Suppressor macrophage treated with lipopolysaccharide for 1 hour (primary cell): ENCODE measurements at regions not wholly inside any gene's neighbourhood (a gene's known extent, or its start where the extent isn't known, plus 50 kb on each side); places are given as distances from the start of the nearest gene placed in this dataset.
"Not testable (repeated sequence)": the region's sequence is repeated elsewhere in the genome, so short reads cannot be mapped to it uniquely, and the experiment has no call there.

Experiments used
- DNase-seq, 3 donors: peaks; one replicate each; pipeline ENCODE4 v3.0.0-alpha.2; 2020 to 2022

DNA sequence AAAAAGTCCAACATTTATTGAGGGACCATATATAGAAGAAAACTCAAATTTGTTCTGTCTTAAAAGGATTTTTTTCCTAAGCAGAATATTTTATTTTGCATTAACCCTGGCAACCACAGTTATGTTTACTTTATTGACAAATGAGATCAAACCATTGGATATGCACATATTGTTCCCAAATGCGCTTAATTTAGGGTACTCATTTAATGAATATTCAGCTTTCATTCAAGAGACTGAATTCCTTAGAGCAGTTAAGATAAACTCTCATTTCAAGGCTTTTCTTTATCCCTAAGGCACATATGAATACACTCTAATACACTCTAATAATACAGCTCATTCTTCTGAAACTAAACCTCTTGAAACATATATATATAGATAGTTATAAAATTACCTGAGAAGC, 150.2 kb downstream of the HMHB1 start:
- no peak for DNase-seq

DNA sequence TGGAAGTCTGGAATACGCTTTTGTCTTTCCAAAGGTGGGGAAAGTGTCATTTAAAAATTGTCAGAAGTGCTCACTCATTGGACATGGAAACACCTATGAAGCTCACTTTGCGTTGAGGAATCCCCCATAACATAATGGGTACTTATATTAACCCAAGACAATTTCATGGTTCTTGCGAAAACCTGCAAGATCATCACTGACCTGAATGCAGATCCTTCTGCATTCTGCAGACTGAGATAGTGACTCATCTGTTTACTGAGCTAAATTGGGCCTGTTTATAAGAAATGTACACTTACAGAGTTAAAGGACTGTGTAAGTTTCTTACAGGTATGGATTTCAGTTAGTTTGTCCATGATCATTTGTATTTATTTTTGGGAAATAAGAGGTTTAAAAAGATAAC, 153.0 kb downstream of the HMHB1 start:
- no peak for DNase-seq

DNA sequence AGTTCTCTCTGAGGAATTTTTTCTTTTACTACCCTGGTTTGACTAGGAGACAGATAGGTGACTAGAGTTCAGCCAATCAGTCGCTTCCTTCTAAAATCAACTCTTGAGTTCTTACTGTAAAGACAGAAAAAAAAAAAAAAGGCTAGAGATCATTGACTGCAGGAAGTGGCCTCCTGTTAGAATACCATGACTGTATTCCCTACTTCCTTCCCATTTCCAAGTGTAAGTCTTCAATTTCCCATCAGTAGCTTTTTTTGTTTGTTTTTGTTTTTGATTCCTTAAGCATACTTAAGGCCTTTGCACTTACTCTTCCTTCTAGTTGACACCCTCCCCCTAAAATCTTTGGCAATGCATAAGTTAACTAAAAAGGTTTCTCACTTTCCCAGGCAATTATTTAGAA, 154.3 kb downstream of the HMHB1 start:
- DNase-seq: no peak

DNA sequence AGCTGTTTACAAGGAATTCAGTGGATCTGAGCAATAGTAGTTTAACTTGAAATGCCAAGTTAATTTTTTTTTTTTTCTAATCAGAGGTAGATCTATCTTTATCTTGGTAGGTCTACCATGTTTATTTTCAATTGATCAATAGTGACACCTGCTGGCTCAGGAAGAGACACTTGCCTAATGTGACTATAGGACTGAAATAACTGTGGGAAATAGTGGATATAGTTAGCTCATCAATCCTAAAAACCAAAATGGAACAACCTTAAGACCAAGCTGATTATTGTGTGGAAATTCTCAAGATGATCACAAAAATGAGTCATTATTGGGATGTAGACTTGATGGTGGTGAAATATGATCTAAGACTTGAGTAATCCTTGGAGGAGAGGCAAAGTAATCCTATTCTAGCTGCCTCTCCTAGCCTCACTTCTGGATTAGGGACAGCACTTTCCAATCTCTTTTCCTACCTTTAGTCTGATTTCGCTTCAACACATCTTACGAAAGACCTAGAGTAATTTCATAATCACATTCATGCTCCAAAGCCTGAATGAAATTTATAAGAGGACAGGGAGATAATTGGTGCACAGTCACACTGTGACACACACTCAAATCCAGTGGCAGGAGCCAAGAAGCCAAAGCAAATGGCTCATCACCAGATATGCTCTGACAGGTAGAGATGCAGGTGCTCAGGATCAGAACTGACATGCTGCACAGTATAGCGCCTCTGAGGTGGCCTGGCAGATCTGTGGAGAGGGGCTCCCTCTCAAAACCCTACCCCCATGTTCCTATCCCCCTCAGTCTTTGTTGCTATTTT, 156.3 kb downstream of the HMHB1 start:
- peak; percentile 15 to 46 (median 45) for DNase-seq

DNA sequence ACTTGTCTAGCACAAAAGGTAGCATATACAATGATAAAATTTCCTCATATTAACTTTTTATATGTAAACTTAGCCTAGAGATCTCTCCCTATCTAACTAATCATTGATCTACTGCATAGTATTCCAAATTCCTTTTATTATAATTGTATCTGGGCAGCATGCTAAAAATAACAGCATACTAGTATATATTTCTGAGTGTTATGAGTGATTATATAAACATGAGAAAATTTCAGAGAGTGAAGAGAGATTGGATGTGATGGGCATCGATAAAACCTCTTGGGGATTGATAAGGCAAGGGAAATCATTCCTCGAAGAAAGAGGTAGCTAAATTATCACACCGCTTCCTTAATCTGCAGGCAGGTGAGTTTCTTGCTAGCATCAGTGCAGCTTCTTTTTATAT, 158.2 kb downstream of the HMHB1 start:
- no peak for DNase-seq

DNA sequence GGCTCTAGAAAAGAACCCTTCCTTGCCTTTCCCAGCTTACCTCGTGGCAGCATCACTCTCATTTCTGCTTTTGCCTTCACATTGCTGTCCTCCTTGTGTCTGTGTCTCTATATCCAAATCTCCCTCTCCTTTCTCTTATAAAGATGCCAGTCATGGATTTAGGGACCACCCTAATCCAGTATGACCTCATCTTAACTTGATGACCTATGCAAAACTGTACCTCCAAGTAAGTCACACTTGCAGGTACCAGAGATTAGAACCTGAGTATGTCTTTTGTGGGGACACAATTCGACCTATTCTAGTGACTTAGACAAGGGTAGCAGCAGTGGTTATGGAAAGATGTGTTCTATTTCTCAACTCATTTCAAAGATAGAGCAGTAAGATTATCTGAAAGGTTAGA, 160.1 kb downstream of the HMHB1 start:
- DNase-seq: no peak

DNA sequence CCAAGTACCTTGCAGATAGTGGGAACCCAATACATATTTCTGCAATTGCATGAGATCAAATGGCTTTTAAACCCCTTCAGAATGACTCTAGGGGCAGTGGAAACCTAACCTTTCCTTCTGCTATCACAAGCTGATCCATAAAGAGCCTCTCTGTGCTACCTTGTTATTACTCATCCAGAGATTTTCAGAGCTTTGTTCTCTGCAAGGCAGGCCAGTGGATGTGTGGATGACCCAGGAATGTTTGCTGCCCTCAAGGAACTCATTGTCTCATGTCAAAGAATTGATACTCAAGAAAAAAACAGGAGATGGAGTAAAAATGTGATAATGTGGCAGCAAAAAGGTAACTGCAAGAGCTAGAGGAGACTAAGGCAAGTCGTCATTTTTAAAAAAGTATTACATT, 164.1 kb downstream of the HMHB1 start:
- no peak for DNase-seq

DNA sequence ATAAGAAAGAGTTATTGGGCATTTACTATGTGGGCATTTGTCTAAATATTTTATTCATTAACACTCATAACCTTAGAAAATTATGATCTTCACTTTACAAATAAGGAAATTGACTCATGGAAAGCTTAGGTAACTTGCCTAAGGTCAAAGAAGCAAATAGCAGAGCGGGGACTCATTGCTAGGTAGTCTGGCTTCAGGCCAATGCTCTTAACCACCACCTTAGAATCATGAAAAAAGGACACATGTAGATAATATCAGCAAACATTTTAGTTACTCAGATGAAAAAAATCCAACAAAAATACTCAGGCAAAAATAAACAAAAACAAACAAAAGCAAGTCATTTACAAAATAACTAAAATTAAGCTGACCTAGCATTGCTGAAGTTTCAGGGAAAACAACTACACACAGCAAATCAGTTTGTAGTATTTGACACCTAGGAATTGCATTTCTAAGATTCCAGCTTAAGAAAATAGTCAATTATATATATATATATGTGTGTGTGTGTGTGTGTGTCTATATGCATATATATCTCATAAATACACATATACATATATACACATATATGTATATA, 166.0 kb downstream of the HMHB1 start:
- DNase-seq: no peak

DNA sequence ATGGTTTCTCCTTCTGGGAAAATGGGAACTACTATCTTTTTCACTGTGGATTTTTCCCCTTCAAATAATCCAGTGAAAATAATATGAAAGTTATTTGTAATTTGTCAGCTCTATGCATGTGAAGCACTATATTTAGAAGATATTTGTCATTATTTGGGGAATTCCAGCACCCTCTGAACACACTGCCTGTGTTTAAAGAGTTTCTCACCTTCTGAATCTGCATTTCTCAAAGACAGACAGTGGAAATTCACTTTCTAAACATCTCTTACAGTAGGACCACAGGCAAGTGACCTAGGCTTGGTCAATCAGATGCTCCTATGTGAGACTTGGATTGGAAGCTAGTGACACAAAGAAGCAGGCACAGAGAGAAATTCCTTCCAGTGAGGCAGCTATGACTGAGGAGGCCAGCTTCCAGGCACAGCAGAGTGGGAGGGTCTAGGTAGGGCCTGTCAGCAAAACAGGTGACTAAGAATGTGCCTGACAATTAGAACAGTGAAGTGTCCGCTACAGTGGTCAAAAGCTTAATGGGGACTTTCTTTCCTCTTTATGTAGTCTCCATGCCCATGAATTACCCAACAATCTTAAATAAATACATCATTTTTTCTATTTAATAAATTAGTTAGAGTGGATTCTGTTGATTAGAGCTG, 167.2 kb downstream of the HMHB1 start:
- peak in 2 of 3 donors; percentile 3 to 9 for DNase-seq

DNA sequence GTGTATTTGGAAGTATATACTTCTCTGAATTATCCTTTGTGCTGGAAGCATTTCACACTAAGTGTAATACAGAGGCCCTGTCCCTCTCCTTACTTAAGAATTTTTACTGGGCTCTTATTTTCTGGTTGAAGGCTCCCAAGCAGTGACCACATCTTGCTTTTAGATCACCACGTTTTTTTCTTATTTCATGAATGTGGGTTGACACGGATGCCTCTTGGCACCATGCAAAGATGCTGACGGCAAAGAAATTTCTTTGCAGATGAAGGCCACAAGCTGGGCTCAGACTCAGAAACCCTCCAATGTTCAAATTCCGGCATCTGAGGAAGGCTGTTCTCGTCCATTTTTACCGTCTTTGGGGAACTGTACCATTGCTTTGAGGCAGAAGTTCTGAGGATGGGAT, 168.5 kb downstream of the HMHB1 start:
- DNase-seq: no peak

DNA sequence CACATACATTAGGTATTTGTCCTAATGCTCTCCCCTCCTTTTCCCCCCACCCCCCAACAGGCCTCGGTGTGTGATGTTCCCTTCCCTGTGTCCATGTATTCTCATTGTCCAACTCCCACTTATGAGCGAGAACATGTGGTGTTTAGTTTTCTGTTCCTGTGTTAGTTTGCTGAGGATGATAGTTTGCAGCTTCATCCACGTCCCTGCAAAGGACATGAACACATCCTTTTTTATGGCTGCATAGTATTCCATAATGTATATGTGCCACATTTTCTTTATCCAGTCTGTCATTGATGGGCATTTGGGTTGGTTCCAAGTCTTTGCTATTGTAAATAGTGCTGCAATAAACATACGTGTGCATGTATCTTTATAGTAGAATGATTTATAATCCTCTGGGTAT, 171.0 kb downstream of the HMHB1 start:
- not testable (repeated sequence) for DNase-seq

DNA sequence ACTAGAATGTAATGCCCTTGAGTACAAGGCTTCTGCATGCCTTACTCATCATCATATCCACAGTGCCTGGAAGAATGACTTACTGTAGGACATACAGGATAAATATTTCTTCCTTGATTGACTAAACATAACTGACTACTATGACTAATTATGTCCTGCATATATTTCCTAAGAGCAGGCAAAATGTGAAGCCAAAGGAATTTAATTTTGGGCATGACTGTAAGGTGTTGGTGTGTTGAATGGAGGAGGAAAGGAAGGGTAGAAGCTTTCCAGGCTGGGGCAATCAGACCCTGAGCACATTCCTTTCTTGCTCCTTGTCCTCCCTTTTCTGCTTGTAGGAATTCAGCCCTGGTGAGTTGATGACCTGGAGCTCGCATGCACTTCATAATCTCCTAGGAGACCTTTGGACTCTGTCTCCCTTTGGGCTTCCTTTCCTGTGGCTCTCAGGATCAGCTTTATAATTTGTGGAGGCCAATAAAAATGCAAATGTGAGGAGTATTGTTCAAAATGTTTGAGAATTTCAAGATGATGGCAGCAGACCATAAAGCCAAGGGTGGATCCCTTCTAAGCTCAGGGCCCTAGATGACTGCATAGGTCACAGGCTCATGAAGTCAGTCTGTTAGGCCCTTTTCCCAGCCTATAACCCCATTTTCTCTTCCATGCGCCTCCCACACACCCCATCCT, 174.0 kb downstream of the HMHB1 start:
- no peak for DNase-seq

DNA sequence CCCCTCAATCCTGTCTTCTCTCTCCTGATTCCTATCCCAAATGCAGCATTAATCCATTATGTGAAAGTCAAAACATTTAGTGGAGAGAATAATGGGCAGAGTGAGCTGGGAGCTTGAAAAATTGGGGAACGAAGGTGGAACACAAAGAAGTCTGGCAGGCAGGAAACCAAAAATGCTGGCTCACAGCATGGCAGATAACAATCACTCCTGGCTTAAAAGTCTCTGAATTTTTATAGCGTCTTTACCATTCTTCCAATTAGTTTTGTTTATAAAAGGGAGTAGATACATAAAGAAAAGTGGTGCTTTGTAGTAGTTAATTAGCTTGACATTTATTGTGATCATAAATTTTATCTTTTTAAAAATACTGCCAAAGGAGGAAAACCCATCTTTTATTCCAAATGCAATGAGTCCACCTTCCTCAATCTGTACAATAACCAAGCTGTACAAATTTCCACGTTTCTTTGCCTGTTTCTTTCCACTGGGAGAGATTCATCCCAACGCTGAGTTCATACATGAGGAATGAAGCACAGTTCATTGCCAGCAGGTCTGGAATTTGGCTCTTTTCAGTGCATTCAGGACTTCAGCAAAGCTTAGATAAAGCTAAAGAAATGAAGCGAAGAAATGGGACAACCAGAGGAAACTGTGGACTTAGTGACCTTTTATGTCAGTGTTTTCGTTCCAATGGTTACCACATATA, 174.7 kb downstream of the HMHB1 start:
- DNase-seq: no peak

DNA sequence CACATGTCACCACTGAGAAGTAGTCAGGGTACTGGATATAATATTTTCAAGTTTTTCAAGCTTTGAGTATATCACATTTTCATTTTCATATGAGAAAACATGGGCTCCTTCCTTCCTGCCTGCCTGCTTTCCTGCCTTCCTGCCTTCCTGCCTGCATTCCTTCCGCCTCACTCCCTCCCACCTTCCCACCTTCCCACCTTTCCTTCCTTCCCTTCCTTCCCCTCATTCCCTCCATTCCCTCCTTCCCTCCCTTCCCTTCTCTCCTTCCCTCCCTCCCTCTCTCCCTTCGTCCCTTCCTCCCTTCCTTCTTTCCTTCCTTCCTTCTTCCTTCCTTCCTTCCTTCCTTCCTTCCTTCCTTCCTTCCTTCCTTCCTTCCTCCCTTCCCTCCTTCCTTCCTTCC, 175.3 kb downstream of the HMHB1 start:
- DNase-seq: no peak

DNA sequence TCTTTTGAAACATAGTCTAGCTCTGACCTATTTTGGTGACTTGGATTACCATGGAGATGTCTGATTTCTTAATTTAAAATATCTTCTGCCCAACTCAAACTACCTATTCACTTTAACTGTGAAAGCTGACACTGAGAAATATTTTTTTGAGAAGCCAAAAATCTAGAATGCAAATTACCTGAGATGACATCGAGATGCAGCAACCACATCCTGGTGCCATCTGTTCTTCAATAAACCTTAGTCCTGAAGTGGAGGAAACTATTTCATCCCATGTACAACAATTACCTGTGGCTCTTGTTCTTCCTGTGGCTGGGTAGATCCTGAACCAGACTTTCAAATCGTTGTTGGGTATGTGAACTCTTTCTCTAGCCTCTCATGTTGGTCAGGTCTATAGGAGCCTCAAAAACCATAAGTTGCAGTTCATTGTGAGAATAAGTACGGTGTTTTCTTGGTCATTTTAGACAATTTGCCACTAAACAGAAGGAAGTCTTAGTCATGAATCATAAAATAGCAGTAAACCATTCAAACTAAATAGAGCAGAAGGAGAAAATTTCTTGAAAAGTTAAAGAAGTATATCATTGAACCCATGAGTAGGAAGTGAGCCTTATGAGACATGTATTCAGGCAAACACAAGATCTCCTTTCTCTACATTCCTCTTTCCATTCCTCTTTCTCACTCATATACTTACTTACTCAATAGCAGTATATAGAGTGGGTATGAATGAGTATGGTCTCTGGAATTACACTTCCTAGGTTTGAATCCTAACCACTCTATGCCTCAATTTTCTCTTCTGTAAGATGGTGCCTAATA, 176.0 kb downstream of the HMHB1 start:
- no peak for DNase-seq

DNA sequence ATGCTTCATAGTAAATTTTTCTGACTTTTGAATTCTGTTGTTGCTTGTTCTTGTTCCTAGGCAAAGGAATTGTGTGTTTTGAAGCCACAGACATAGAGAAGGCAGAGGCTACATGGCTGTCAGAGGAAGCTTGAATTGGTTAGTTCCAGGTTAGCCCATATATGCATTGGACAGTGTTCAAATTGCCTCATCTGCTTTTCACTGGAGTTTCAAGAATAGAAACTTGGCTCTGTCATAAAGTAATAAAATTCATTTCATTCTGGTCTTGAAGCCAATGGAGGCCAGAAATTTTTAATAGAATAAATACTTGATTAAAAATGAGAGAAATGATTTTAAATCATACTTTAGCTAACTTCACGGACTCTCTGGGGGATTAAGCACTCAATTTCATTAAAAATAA, 178.0 kb downstream of the YIPF5 start:
- DNase-seq: no peak

DNA sequence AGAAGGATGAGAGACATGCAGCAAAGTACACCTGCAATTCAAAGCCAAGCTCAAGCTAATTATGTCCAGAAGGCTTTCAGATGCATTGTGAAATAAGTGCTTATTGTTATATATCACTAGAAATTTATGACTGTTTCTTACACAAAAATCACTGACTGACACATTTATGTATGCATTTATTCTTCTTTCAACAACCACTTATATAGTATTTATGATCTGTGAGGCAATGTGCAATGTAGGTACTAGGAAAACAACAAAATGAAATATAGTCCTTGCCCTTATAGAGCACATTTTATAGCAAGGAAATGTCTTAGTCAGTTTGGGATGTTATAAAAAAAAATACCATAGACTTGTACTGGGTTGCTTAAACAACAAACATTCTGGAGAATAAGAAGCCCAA, 167.6 kb downstream of the YIPF5 start:
- no peak for DNase-seq

DNA sequence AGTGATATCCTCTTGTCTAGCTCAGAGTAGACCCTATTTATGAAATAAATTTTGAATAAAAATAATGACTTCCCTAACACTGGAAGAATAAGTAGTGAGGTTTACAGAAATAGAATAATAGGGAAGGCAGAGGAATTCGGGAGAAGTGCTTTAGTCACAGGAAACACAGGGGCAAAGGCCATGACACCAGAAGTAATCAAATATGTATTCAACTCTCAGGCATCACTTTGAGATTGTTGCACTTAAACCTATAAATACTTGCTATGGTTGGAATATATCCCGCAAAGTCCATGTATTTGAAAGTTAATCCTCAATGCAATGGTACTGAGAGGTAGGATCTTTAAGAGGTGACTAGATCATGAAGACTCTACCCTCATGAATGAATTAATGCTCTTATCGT, 166.8 kb downstream of the YIPF5 start:
- no peak for DNase-seq

DNA sequence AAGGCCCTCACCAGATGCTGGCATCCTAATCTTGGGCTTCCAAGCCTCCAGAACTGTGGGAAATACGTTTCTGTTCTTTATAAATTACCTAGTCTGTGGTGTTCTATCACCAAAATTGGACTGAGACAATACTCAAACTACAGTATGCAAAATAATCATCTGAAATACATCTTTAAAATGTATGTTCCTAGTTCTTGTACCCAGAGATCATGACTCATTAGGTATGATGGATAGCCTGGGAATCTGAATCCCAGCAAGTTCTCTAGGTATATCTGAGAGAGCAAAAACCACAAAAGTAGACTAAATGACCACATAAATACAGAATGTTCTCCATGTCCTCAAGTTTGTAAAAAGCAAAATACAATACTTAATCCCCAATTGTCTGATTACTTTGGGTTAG, 166.3 kb downstream of the YIPF5 start:
- DNase-seq: no peak

DNA sequence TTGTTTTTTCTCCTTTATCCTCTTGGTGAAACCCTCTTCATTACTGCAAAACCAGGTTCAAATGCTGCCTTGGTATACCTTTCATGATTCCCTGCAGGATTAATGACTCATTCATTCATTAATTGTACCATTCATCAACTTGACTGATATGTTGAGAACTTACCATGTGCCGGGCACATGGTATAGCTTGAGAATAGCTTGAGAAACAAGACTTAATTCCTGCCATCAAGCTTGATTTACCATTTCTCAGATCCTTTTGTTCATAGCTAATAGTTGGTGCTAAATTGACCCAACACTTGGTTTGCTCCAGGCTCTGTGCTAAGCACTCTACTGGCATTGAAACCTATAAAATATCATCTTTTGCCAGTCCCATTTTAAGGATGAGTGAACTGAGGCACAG, 165.7 kb downstream of the YIPF5 start:
- DNase-seq: no peak

DNA sequence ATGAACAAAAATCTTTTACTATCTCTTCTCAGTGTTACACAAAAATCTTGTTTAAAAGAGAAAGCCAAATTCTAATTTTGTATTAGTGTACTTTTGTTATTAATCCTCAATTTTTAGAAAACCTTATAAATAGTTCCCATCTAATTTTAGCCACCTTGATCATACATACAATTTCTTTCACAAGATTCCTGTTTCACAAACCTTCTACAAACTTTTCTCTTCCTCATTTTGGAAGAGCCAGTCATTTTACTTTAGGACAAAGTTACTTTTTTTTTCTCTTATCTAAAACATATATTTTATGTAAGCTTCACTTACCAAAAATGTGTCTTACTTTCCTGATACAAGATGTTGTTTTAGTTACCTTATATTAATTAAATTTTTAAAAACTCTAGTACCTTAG, 161.3 kb downstream of the YIPF5 start:
- DNase-seq: peak in 2 of 3 donors; percentile 31 to 33

DNA sequence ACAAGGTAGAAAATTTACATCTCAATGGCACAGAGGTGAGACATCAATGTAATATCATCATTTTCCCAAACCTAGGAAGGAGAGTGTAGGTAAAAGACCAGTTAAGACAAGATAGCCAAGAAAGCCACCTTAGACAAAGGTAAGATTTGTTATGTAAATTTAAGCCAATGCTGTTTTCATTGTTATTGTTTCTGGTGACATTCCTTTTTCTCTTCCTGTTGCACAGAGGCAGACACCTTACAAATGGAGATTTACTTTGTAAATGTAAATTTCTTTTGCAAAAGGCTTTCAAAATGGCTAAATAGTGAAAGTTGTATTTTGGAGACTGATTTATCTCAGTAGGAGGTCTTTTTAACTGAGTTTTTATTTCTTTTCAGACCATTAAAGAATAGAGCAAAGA, 159.1 kb downstream of the YIPF5 start:
- DNase-seq: no peak
